ENCODE measurements at regions not wholly inside any gene's neighbourhood (a gene's known extent, or its start where the extent isn't known, plus 50 kb on each side); places are given as distances from the start of the nearest gene placed in this dataset.

GRCh38 chr6:50102676-50103075 is 52.9 kb upstream of the DEFB112 start:
- no peak for DNase-seq

GRCh38 chr6:50110587-50110986 is 60.9 kb upstream of the DEFB112 start:
- no peak for DNase-seq

GRCh38 chr6:50112981-50113857 is 63.5 kb upstream of the DEFB112 start:
- no peak for DNase-seq

GRCh38 chr6:50116390-50116789 is 66.7 kb upstream of the DEFB112 start:
- no peak for DNase-seq

GRCh38 chr6:50116797-50117542 is 67.2 kb upstream of the DEFB112 start:
- DNase-seq = no peak

GRCh38 chr6:50120300-50120699 is 70.6 kb upstream of the DEFB112 start:
- DNase-seq = no peak

- DNase-seq = no peak
Observed at GRCh38 chr6:50123688-50124087, 74.0 kb upstream of the DEFB112 start.

GRCh38 chr6:50124572-50124971 is 74.8 kb upstream of the DEFB112 start:
- DNase-seq = no peak

- DNase-seq = peak in 1 of 5 donors; percentile 1
Observed at GRCh38 chr6:50128420-50129005, 78.8 kb upstream of the DEFB112 start.

- no peak for DNase-seq
Observed at GRCh38 chr6:50135968-50136367, 86.2 kb upstream of the DEFB112 start.

GRCh38 chr6:50141100-50141499 is 91.4 kb upstream of the DEFB112 start:
- no peak for DNase-seq

- no peak for DNase-seq
Observed at GRCh38 chr6:50143011-50143719, 93.4 kb upstream of the DEFB112 start.

- no peak for DNase-seq
Observed at GRCh38 chr6:50145125-50145524, 95.4 kb upstream of the DEFB112 start.

- no peak for DNase-seq
Observed at GRCh38 chr6:50147371-50147770, 97.6 kb upstream of the DEFB112 start.

- DNase-seq = no peak
Observed at GRCh38 chr6:50180646-50181045, 130.9 kb upstream of the DEFB112 start.

GRCh38 chr6:50185006-50185405 is 135.3 kb upstream of the DEFB112 start:
- no peak for DNase-seq

- DNase-seq = no peak
Observed at GRCh38 chr6:50187351-50187921, 137.7 kb upstream of the DEFB112 start.

GRCh38 chr6:50198245-50198644 is 148.5 kb upstream of the DEFB112 start:
- no peak for DNase-seq

- DNase-seq = no peak
Observed at GRCh38 chr6:50202766-50203165, 153.0 kb upstream of the DEFB112 start.

GRCh38 chr6:50211582-50211981 is 161.9 kb upstream of the DEFB112 start:
- no peak for DNase-seq

- DNase-seq = no peak
Observed at GRCh38 chr6:50213146-50213545, 163.4 kb upstream of the DEFB112 start.

- no peak for DNase-seq
Observed at GRCh38 chr6:50214937-50215336, 165.2 kb upstream of the DEFB112 start.

GRCh38 chr6:50217841-50218240 is 168.1 kb upstream of the DEFB112 start:
- no peak for DNase-seq
